ENCODE measurements at regions not wholly inside any gene's neighbourhood (a gene's known extent, or its start where the extent isn't known, plus 50 kb on each side); places are given as distances from the start of the nearest gene placed in this dataset.

DNA sequence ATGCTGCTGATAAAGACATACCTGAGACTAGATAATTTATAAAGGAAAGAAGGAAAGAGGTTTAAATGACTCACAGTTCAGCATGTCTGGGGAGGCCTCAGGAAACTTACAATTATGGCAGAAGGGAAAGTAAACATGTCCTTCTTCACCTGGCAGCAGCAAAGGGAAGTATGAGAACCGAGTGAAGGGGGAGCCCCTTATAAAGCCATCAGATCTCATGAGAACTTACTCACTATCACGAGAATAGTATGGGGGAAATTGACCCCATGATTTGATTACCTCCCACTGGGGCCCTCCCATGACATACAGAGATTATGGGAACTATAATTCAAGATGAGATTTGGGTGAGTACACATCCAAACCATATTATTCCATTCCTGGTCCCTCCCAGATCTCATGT, 154.4 kb downstream of the FASLG start:
- CTCF ChIA-PET: no interaction called here
- H3K27ac Mint-ChIP-seq (ENCODE audit: unreplicated experiment): no peak overlapping the region
- DNase-seq: no peak

GRCh38 chr1:172814428-172814827, 155.5 kb downstream of the FASLG start:
- Histone ChIP-seq H3K4me3 (ENCODE audit: low read depth, low read length) (no peak overlapping the region), H3K27me3 (replicated peaks; ENCODE audit: control insufficient read depth, insufficient read depth, low read length) (no peaks in the 10 kb centered on the region), H3K36me3 (ENCODE audit: control insufficient read depth, insufficient read depth, low read length) (no peaks in the 10 kb centered on the region), H3K4me1 (no peaks in the 10 kb centered on the region), H3K9me3 (peaks cover 6% of the 10 kb centered on the region)
- intact Hi-C loops (cut with micrococcal nuclease; ENCODE audit: unreplicated experiment): no loop called here
- no peak for DNase-seq
- no peaks in the 10 kb centered on the region for H3K4me1 Mint-ChIP-seq (ENCODE audit: low read depth, unreplicated experiment)
- no peaks in the 10 kb centered on the region for H3K36me3 Mint-ChIP-seq (ENCODE audit: insufficient read depth, unreplicated experiment)
- H3K27ac Mint-ChIP-seq (ENCODE audit: unreplicated experiment): no peak overlapping the region
- POLR2A ChIA-PET: no interaction called here
- CTCF ChIA-PET: no interaction called here
- H3K9me3 Mint-ChIP-seq (ENCODE audit: unreplicated experiment): peaks cover 23% of the 10 kb centered on the region
- peaks cover 3% of the 10 kb centered on the region for H3K27me3 Mint-ChIP-seq (ENCODE audit: insufficient read depth, unreplicated experiment)
- no peak overlapping the region for H3K4me3 Mint-ChIP-seq (ENCODE audit: unreplicated experiment)
- no TSS peak for BruUV-seq (replicated peaks)
- TF ChIP-seq, protein P1, sequence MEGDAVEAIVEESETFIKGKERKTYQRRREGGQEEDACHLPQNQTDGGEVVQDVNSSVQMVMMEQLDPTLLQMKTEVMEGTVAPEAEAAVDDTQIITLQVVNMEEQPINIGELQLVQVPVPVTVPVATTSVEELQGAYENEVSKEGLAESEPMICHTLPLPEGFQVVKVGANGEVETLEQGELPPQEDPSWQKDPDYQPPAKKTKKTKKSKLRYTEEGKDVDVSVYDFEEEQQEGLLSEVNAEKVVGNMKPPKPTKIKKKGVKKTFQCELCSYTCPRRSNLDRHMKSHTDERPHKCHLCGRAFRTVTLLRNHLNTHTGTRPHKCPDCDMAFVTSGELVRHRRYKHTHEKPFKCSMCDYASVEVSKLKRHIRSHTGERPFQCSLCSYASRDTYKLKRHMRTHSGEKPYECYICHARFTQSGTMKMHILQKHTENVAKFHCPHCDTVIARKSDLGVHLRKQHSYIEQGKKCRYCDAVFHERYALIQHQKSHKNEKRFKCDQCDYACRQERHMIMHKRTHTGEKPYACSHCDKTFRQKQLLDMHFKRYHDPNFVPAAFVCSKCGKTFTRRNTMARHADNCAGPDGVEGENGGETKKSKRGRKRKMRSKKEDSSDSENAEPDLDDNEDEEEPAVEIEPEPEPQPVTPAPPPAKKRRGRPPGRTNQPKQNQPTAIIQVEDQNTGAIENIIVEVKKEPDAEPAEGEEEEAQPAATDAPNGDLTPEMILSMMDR (IDR thresholded peaks at IDR 0.05; ENCODE audit: insufficient read depth in 1 of 2, low read depth in 1 of 2, low read length in 1 of 2, severe bottlenecking in 1 of 2, unreplicated experiment in 1 of 2): no peak

More for the DNA sequence above, 154.4 kb downstream of the FASLG start:
- Histone ChIP-seq H3K9me3 (peaks cover 6% of the 10 kb centered on the region), H3K4me3 (ENCODE audit: low read depth, low read length) (no peak overlapping the region), H3K4me1 (no peaks in the 10 kb centered on the region), H3K36me3 (ENCODE audit: control insufficient read depth, insufficient read depth, low read length) (no peaks in the 10 kb centered on the region), H3K27me3 (replicated peaks; ENCODE audit: control insufficient read depth, insufficient read depth, low read length) (no peaks in the 10 kb centered on the region)
- Mint-ChIP-seq H3K36me3 (ENCODE audit: insufficient read depth, unreplicated experiment) (no peaks in the 10 kb centered on the region), H3K27me3 (ENCODE audit: insufficient read depth, unreplicated experiment) (peaks cover 3% of the 10 kb centered on the region), H3K4me1 (ENCODE audit: low read depth, unreplicated experiment) (no peaks in the 10 kb centered on the region), H3K9me3 (ENCODE audit: unreplicated experiment) (peaks cover 23% of the 10 kb centered on the region), H3K4me3 (ENCODE audit: unreplicated experiment) (no peak overlapping the region)
- TF ChIP-seq, protein P1 (IDR thresholded peaks at IDR 0.05; ENCODE audit: insufficient read depth in 1 of 2, low read depth in 1 of 2, low read length in 1 of 2, severe bottlenecking in 1 of 2, unreplicated experiment in 1 of 2): no peak
- BruUV-seq (replicated peaks): no TSS peak
- intact Hi-C loops (cut with micrococcal nuclease; ENCODE audit: unreplicated experiment): no loop called here
- POLR2A ChIA-PET: no interaction called here

GRCh38 chr1:172815740-172816139, 156.8 kb downstream of the FASLG start:
- Mint-ChIP-seq H3K4me1 (ENCODE audit: low read depth, unreplicated experiment) (no peaks in the 10 kb centered on the region), H3K4me3 (ENCODE audit: unreplicated experiment) (no peak overlapping the region), H3K9me3 (ENCODE audit: unreplicated experiment) (peaks cover 23% of the 10 kb centered on the region), H3K27ac (ENCODE audit: unreplicated experiment) (no peak overlapping the region), H3K27me3 (ENCODE audit: insufficient read depth, unreplicated experiment) (peaks cover 3% of the 10 kb centered on the region), H3K36me3 (ENCODE audit: insufficient read depth, unreplicated experiment) (no peaks in the 10 kb centered on the region)
- TF ChIP-seq, protein P1 (IDR thresholded peaks at IDR 0.05; ENCODE audit: insufficient read depth in 1 of 2, low read depth in 1 of 2, low read length in 1 of 2, severe bottlenecking in 1 of 2, unreplicated experiment in 1 of 2): no peak
- intact Hi-C loops (cut with micrococcal nuclease; ENCODE audit: unreplicated experiment): no loop called here
- BruUV-seq (replicated peaks): no TSS peak
- H3K27me3 ChIP-seq (replicated peaks; ENCODE audit: control insufficient read depth, insufficient read depth, low read length): no peaks in the 10 kb centered on the region
- POLR2A ChIA-PET: no interaction called here
- H3K4me1 ChIP-seq: no peaks in the 10 kb centered on the region
- no peaks in the 10 kb centered on the region for H3K36me3 ChIP-seq (ENCODE audit: control insufficient read depth, insufficient read depth, low read length)
- peaks cover 6% of the 10 kb centered on the region for H3K9me3 ChIP-seq
- CTCF ChIA-PET: no interaction called here
- DNase-seq: no peak
- no peak overlapping the region for H3K4me3 ChIP-seq (ENCODE audit: low read depth, low read length)

Measured in Caco-2 (cell line).